ENCODE measurements at regions not wholly inside any gene's neighbourhood (a gene's known extent, or its start where the extent isn't known, plus 50 kb on each side); places are given as distances from the start of the nearest gene placed in this dataset.
"Not testable (repeated sequence)": the region's sequence is repeated elsewhere in the genome, so short reads cannot be mapped to it uniquely, and the experiment has no call there.

DNA sequence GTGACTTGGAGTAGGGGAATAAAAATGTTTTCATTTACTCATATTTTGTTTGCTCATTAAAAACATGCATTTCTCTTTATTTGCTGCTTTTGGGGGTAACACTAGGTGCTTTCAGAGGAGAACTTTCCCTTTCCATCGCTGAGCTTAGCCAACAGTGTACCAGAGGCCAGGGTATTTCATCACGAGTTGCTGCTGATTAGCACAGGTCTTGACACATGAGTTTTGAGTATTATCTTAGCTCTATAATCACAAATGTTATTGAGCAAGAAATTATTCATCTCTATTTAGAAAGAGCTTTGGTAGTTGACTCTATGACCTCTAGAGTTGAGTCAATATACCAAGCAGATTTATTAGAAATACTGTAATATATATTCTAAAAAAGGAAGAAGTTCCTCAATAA, 375.9 kb downstream of the NXPH1 start:
- DNase-seq = no peak

- DNase-seq = no peak
Observed at GRCh38 chr7:8817448-8818036, 384.1 kb downstream of the NXPH1 start.

- no peak for DNase-seq
Observed at GRCh38 chr7:8818406-8818805, 385.0 kb downstream of the NXPH1 start.

DNA sequence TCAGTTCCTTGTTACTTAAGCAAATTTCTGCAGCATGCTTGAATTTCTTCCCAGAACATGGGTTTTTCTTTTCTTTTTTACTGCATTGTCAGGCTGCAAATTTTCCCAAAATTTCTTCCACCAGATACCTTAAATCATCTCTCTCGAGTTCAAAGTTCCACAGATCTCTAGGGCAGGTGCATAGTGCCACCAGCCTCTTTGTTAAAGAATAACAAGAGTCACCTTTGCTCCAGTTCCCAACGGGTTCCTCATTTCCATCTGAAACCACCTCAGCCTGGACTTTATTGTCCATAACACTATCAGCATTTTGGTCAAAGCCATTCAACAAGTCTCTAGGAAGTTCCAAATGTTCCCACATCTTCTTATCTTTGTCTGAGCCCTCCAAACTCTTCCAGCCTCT, 389.2 kb downstream of the NXPH1 start:
- DNase-seq = no peak

- no peak for DNase-seq
Observed at GRCh38 chr7:8823486-8823885, 390.1 kb downstream of the NXPH1 start.

GRCh38 chr7:8827329-8827728, 393.9 kb downstream of the NXPH1 start:
- no peak for DNase-seq

- no peak for DNase-seq
Observed at GRCh38 chr7:8829100-8829499, 395.7 kb downstream of the NXPH1 start.

GRCh38 chr7:8831376-8831775, 398.0 kb downstream of the NXPH1 start:
- no peak for DNase-seq

DNA sequence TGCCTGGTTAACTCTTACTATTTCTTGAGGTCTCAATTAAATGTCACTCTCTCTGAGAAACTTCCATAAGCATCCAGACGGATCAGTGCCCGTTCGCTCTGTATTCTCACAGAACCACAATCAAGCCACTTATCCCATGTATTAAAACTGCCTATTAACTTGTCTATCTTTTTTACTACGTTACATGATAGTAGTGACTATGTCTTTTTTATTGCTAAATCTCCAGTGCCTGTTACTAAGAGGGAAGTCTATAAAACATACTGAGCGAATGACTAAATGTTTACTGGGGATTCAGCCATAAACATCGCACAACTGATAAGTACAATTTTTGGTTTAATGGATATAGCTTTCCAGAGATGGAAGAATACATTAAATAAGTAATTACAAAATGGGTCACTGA, 399.9 kb downstream of the NXPH1 start:
- no peak for DNase-seq

GRCh38 chr7:8841171-8841570, 407.8 kb downstream of the NXPH1 start:
- no peak for DNase-seq

GRCh38 chr7:8871716-8872115, 438.3 kb downstream of the NXPH1 start:
- no peak for DNase-seq

DNA sequence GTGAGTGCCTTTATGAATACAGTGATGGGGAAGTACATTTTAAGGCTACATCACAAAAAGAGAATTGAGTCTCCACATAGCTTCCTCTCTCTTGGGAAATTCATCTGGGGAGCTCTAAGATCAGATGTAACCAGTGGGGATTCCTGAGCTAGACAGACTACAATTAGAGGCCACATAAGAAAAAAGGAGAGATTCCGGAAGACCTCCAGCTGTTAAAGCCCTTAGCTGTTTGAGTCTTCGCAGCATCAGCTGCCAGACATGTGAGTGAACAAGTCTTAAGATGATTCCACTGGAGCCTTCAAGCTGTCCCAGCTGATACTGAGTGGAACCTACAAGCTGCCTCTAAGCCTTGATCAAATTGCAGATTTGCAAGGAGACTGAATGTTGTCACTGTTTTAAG, 448.5 kb downstream of the NXPH1 start:
- no peak for DNase-seq

DNA sequence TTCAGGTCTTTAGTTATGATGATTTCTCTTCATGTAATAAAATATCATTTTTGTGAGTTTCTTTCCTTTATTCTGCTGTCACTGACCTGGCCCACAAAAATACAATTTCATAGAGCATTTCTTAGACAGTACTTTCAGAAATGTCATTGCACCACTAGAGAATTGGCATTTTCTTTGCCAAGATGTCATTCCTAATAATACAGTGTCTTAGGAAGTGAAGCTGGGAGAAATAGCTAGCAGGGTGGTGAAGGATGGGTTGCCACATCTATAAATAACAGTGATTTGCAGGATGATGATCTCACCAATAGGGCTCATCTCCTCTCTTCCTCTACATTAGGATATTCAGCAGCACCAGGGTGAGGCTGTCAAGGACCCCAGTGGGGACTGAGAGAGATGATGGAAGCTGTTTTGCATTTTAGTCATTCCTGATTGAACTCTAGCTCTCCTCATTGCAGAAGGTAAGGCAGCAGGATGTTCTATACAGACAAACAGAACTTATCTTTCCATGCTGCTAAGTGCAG, 452.1 kb downstream of the NXPH1 start:
- no peak for DNase-seq

DNA sequence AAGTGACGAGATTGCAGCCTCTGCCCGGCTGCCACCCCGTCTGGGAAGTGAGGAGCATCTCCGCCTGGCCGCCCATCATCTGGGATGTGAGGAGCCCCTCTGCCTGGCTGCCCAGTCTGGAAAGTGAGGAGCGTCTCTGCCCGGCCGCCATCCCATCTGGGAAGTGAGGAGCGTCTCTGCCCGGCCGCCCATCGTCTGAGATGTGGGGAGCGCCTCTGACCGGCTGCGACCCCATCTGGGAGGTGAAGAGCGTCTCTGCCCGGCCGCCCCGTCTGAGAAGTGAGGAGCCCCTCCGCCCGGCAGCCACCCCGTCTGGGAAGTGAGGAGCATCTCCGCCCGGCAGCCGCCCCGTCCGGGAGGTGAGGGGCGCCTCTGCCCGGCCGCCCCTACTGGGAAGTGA, 456.9 kb downstream of the NXPH1 start:
- not testable (repeated sequence) for DNase-seq

DNA sequence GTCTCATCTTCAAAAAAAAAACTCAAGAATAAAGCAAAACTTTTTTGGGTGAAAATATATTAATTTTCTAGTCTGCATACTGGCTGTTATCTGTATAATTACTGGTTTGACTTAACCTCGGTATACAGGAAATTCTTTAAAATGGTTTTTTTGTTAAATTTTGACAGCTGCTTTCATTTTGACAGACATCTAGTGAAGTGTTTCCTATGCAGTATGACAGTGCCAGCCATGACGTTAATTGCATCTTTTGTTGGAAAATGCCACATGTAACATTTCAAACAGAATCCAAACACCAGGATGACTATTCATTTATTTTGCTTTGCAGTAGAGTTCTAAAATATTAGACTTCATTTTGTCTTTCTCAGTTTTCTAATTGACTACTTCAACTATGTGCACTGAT, 460.4 kb downstream of the NXPH1 start:
- no peak for DNase-seq

GRCh38 chr7:8906396-8907075, 473.1 kb downstream of the NXPH1 start:
- no peak for DNase-seq

DNA sequence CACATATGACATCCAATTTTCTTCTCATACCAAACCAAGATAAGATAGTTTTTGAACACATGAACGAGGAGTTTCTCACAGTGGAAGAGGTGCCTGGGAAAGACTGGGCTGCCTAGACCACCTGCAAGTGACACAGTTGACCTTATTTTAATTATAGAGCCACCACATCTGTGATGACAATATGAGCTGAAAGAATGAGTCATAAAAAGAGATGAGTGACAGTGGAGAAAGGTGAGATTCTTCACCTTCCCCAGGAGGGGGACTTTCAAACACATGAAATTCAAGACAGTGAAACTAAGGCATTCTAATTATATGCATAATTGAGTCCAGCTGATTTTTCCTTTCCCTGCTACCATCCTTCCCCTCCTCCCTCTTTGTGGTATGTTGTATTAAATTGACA, 475.5 kb downstream of the NXPH1 start:
- no peak for DNase-seq

DNA sequence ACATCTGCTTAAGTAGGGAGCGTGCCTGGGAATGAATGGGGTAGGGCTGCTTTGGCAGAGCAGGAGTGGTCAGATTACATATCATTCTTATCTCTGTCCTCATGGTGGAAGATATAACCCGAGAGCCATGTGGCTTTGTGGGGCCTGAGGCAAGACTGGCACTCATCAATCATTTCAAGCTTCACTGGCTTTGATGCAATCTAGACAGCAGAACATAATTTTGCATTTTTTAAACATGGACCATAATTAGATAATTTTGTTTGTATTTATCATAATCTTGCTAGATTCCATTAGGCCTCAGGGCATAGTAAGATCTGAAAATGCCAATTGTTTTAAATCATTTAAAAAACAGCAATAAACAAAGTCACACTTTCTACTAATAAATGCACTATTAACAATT, 480.3 kb downstream of the NXPH1 start:
- no peak for DNase-seq

DNA sequence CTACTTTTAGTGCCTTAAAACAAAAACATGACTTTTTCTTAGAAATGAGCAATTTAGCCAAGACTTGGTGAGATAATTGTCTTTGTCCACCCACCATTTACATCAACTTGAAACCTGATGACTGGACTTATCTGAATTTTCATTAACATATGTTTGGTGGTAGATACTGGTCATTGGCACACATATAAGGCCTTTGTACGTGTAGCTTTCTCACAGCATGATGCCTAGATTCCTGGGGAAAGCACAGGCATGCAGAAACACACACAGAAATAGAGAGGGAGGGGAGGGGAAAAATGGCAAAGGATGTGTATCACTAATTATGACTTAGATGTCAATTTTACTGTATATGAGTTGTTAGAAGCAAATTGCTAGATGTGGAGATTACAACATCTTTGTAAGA, 488.4 kb downstream of the NXPH1 start:
- DNase-seq = no peak

- no peak for DNase-seq
Observed at GRCh38 chr7:8922726-8923125, 489.3 kb downstream of the NXPH1 start.

GRCh38 chr7:8923164-8923806, 489.9 kb downstream of the NXPH1 start:
- no peak for DNase-seq

GRCh38 chr7:8931906-8932646, 498.7 kb downstream of the NXPH1 start:
- no peak for DNase-seq

- DNase-seq = no peak
Observed at GRCh38 chr7:8932751-8933150, 499.3 kb downstream of the NXPH1 start.

- no peak for DNase-seq
Observed at GRCh38 chr7:8937204-8937603, 503.8 kb downstream of the NXPH1 start.
